Mucosa of descending colon (tissue), 3 donors: ENCODE measurements at regions not wholly inside any gene's neighbourhood (a gene's known extent, or its start where the extent isn't known, plus 50 kb on each side); places are given as distances from the start of the nearest gene placed in this dataset.
A peak's percentile ranks its signal among the peaks of the same experiment; 100 is the strongest.

ENCODE experiments used
- ATAC-seq: fragments of 200-7000 bp; cut with Tn5 transposase; one replicate; pipeline ENCODE4 v1.9.1; 2020; ENCODE audit warnings: mild to moderate bottlenecking, moderate library complexity
- DNase-seq, 3 donors: peaks; one replicate each; pipeline ENCODE4 v3.0.0-alpha.2; 2020
- H3K36me3 ChIP-seq: fragments of 200-600 bp; one replicate; pipeline ENCODE4 v1.8.0; 2021; ENCODE audit warnings: low read depth, mild to moderate bottlenecking
- H3K4me1 ChIP-seq: fragments of 200-600 bp; one replicate; pipeline ENCODE4 v1.8.0; 2021; ENCODE audit warnings: low read depth, mild to moderate bottlenecking
- H3K4me3 ChIP-seq: fragments of 200-600 bp; one replicate; pipeline ENCODE4 v1.8.0; 2021; ENCODE audit warnings: mild to moderate bottlenecking
- H3K9me3 ChIP-seq: fragments of 200-600 bp; one replicate; pipeline ENCODE4 v1.8.0; 2021; ENCODE audit warnings: mild to moderate bottlenecking
- intact Hi-C, 2 donors: fragments of 100-400 bp; cut with DNase I in 1 of 2; cut with micrococcal nuclease in 1 of 2; formaldehyde crosslinking; loops; one replicate each; pipeline versions ENCODE4 v1.11.0 to v1.11.1; 2022; cut with DNase I, micrococcal nuclease
- TF ChIP-seq, protein P1 (sequence below): fragments of 200-600 bp; IDR thresholded peaks from one replicate; pipeline ENCODE4 v1.8.0; 2022; ENCODE audit warnings: antibody characterized with exemption, mild to moderate bottlenecking
- donor health status: DM: no; HTN: no; CAD: no; lungs with moderate emphysema.
- donor health status: DM: no; HTN: no; CAD: no.
- donor health status: DM: no; HTN: yes; CAD: no.

DNA sequence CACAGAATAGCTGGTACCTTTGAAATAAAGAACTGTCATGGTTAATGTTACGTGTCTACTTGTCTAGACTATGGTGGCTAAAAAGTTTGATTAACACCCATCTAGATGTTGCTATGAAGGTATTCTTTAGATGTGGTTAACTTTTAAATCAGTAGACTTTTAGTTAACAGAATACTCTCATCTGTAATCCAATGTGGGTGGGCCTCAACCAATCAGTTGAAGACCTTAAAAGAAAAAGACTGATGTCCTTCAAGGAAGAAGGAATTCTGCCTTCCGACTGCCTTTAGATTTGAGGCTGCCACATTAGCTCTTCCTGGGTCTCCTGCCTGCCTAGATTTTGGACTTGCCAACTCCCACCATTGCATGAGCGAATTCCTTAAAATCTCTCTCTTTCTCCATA, 113.0 kb upstream of the CACUL1 start:
- Histone ChIP-seq H3K9me3 (no peaks in the 10 kb centered on the region), H3K4me3 (no peak overlapping the region), H3K36me3 (no peaks in the 10 kb centered on the region), H3K4me1 (peaks cover 2% of the 10 kb centered on the region)
- intact Hi-C loops = no loop called here
- no peak for ATAC-seq
- DNase-seq = no peak
- TF ChIP-seq, protein P1, sequence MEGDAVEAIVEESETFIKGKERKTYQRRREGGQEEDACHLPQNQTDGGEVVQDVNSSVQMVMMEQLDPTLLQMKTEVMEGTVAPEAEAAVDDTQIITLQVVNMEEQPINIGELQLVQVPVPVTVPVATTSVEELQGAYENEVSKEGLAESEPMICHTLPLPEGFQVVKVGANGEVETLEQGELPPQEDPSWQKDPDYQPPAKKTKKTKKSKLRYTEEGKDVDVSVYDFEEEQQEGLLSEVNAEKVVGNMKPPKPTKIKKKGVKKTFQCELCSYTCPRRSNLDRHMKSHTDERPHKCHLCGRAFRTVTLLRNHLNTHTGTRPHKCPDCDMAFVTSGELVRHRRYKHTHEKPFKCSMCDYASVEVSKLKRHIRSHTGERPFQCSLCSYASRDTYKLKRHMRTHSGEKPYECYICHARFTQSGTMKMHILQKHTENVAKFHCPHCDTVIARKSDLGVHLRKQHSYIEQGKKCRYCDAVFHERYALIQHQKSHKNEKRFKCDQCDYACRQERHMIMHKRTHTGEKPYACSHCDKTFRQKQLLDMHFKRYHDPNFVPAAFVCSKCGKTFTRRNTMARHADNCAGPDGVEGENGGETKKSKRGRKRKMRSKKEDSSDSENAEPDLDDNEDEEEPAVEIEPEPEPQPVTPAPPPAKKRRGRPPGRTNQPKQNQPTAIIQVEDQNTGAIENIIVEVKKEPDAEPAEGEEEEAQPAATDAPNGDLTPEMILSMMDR = no peak

DNA sequence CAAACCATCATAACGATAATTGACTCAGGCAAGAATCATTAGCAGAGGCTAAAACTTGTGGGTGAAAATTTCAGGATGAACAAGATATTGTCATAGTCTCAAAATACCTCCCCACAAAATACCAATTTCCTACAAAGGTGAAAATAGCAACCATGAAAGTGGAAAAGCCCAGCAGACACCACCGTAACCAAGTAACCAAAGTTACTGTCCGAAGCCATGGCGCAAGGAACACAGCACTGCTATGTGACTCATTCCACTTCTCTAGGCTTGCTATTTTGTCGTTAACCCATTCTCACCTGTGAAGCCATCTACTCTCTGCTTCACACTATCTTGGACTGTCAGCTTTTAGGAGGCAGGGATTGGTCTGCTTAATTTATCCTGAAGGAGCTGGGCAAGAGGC, 113.8 kb upstream of the CACUL1 start:
- intact Hi-C loops = no loop called here
- Histone ChIP-seq H3K36me3 (no peaks in the 10 kb centered on the region), H3K4me1 (peaks cover 2% of the 10 kb centered on the region), H3K4me3 (no peak overlapping the region), H3K9me3 (no peaks in the 10 kb centered on the region)
- TF ChIP-seq, protein P1 = no peak
- ATAC-seq (no peak), DNase-seq (no peak)

DNA sequence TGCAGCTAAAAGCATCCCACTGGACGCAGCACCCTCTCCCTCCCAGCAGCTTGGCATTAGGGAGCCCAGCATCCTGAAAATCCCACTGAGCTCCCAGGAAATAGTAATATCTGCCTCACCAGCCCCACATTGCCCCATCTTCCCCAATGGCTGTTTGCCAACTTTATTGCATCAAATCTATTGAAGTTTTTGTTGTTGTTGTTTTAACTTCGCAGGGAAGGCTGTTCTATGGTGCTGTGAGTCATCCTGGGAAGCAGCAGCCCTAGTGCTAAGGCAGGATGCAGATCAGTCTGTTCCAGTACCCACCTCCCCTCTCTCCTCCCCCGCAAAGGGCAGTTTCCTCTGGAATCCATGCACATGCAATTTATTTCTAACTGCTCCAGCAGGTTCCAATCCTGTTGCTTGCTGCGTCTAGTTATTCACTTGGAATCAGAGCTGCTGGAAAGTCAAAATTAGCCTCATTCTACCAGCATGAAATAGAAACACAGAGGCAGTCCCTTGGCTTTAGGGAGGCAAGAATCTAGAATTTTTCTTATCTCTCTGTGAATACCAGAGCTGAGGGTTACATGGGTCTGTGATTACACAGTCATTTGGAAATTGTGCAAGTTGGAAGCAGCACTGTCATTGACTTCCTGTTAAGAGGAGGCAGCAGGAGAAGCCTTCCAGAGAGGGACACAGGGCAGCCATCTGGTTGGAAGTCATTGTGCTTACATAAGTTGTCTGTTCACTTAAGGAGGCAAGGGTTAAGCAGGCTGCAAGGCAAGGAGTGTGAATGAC, 115.9 kb upstream of the CACUL1 start:
- TF ChIP-seq, protein P1 = no peak
- ATAC-seq (peak; percentile 26), DNase-seq (no peak)
- no peaks in the 10 kb centered on the region for H3K9me3 ChIP-seq
- H3K36me3 ChIP-seq = no peaks in the 10 kb centered on the region
- H3K4me3 ChIP-seq = no peak overlapping the region
- H3K4me1 ChIP-seq = peaks cover 2% of the 10 kb centered on the region
- intact Hi-C loops = no loop called here

DNA sequence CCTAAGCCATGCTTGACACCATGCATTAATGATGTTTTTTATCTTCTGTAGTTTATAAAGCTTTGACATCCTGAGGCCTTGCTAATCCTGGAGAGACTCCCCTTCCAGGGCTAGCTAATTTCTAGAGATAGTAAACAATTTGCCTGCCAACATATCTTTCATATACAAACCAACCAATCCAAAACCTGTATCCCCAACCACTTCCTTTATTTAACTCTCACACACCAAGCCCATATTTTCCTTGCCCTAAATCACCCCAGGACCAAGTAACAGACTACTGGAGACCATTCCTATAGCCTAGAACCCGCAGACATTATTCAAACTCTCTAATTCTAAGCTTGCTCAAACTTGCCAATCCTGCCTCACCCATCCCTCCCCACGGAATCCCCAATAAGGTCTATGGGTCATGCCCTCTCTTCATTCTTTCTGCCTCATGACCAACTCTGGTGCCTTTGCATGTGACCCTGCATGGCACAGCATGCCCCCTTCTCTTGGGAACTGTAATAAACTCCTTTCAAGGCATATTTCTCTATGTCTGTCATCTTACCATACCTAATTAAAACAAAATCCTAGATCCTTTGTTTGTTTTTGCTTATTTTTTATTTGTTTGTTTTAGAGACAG, 116.6 kb upstream of the CACUL1 start:
- ATAC-seq = no peak

DNA sequence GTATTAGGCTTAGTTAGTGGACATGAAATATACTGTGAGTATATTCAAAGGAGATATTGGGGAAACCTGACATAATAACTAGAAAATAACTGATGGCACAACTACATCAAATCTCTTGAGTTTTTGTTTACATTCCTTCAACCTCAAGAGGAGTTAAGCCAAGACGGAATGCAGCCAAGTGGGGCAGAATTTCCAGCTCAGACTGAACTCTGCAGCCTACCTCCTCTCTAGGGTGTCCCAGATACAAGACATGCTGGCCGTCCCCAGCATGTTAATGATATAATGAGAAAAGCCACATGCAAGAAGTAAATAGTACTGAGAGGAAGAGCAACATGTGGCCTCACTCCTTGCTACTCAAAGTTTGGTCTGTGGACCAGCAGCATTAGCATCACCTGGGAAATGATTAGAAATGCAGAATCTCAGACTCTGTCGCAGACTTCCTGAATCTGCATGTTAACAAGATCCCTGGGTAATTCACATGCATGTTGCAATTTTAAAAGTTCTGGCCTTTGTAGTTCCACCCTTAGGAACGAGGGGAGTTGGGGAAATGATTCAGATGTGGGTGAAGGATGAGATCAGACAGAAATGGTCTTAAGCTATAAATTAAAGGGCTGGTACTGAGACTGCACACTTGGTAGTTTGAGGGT, 118.4 kb upstream of the CACUL1 start:
- intact Hi-C loops = no loop called here
- peaks cover 2% of the 10 kb centered on the region for H3K4me1 ChIP-seq
- no peaks in the 10 kb centered on the region for H3K36me3 ChIP-seq
- TF ChIP-seq, protein P1 = no peak
- H3K4me3 ChIP-seq = no peak overlapping the region
- DNase-seq = no peak
- ATAC-seq = no peak
- no peaks in the 10 kb centered on the region for H3K9me3 ChIP-seq

More for the DNA sequence above, 116.6 kb upstream of the CACUL1 start:
- peaks cover 2% of the 10 kb centered on the region for H3K4me1 ChIP-seq
- no peaks in the 10 kb centered on the region for H3K36me3 ChIP-seq
- DNase-seq = no peak
- intact Hi-C loops = no loop called here
- TF ChIP-seq, protein P1 = no peak
- H3K4me3 ChIP-seq = no peak overlapping the region
- no peaks in the 10 kb centered on the region for H3K9me3 ChIP-seq
